ENCODE measurements at regions not wholly inside any gene's neighbourhood (a gene's known extent, or its start where the extent isn't known, plus 50 kb on each side); places are given as distances from the start of the nearest gene placed in this dataset.

DNA sequence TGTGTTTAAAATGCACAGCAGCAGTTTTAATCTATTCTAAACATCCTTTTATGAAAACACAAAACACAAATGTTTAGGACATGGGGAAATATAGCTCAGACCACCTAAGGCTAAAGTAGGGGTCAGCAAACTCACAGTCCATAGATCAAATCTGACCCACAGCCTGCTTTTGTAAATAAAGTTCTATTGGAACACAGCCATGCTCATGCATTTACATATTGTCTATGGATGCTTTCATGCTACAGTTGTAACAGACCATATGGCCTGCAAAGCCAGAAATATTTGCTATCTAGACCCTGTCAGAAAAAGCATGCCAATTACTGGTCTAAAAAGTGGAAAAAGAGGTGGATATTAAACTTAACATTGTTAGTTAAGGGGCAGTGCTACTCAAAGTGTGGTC is 1105.4 kb upstream of the KLHL29 start:
- TF ChIP-seq RAD21 (IDR thresholded peaks at IDR 0.05; ENCODE audit: low read depth) (no peak), EZH2 (IDR thresholded peaks at IDR 0.05) (no peak), POLR2A (IDR thresholded peaks at IDR 0.05; ENCODE audit: borderline replicate concordance, extremely low read depth, insufficient read depth, insufficient read length) (no peak), JUND (IDR thresholded peaks at IDR 0.05) (no peak), CEBPB (IDR thresholded peaks at IDR 0.05; ENCODE audit: low read depth) (no peak), REST (IDR thresholded peaks at IDR 0.05; ENCODE audit: low read depth) (no peak), MAX (IDR thresholded peaks at IDR 0.05) (no peak)
- TF ChIP-seq, protein P1, sequence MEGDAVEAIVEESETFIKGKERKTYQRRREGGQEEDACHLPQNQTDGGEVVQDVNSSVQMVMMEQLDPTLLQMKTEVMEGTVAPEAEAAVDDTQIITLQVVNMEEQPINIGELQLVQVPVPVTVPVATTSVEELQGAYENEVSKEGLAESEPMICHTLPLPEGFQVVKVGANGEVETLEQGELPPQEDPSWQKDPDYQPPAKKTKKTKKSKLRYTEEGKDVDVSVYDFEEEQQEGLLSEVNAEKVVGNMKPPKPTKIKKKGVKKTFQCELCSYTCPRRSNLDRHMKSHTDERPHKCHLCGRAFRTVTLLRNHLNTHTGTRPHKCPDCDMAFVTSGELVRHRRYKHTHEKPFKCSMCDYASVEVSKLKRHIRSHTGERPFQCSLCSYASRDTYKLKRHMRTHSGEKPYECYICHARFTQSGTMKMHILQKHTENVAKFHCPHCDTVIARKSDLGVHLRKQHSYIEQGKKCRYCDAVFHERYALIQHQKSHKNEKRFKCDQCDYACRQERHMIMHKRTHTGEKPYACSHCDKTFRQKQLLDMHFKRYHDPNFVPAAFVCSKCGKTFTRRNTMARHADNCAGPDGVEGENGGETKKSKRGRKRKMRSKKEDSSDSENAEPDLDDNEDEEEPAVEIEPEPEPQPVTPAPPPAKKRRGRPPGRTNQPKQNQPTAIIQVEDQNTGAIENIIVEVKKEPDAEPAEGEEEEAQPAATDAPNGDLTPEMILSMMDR (IDR thresholded peaks at IDR 0.05 in 2 of 3, conservative IDR thresholded peaks at IDR 0.05 in 1 of 3; ENCODE audit: borderline replicate concordance in 1 of 3, insufficient read depth in 1 of 3, low read depth in 2 of 3, low read length in 2 of 3), result no peak
